PC-3 (cell line): ENCODE measurements at regions not wholly inside any gene's neighbourhood (a gene's known extent, or its start where the extent isn't known, plus 50 kb on each side); places are given as distances from the start of the nearest gene placed in this dataset.

ENCODE experiments used
- EZH2 ChIP-seq: fragments of 300-600 bp; sonication (generic); IDR thresholded peaks from one replicate; pipeline ENCODE4 v1.6.1; 2017; ENCODE audit warnings: antibody characterized with exemption, mild to moderate bottlenecking, low read length; ENCODE audit not compliant: unreplicated experiment
- EZH2phosphoT487 ChIP-seq: fragments of 300-600 bp; sonication (generic); IDR thresholded peaks from 2 replicates; pipeline ENCODE4 v1.6.1; 2018; ENCODE audit warnings: mild to moderate bottlenecking, antibody characterized with exemption, low read length, borderline replicate concordance
- TF ChIP-seq, protein P1 (sequence below): fragments of 300-600 bp; sonication (generic); conservative IDR thresholded peaks from 2 replicates; pipeline ENCODE4 v1.5.1; 2017; ENCODE audit warnings: antibody characterized with exemption, low read depth, mild to moderate bottlenecking, low read length

DNA sequence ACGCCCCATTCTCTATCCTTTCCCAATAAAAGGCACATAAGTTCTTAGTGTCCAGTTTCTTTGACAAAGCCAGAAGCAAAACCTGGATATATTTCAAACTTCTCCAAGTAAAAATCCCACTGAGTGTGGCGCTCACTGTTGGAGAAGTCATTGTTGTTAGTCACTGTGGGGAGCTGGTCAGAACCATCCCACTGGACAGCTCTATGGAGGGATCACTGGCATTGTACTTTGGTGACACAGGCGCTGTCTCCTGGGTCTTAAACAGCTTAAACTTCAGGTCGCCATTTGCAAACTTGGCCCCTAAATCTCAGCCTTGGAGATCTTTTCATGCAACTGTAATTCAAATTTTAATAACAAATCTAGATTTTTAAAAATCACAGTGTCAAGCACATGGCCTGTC is 111.5 kb upstream of the SLC24A3 start:
- TF ChIP-seq EZH2 (no peak), EZH2phosphoT487 (no peak)
- TF ChIP-seq, protein P1, sequence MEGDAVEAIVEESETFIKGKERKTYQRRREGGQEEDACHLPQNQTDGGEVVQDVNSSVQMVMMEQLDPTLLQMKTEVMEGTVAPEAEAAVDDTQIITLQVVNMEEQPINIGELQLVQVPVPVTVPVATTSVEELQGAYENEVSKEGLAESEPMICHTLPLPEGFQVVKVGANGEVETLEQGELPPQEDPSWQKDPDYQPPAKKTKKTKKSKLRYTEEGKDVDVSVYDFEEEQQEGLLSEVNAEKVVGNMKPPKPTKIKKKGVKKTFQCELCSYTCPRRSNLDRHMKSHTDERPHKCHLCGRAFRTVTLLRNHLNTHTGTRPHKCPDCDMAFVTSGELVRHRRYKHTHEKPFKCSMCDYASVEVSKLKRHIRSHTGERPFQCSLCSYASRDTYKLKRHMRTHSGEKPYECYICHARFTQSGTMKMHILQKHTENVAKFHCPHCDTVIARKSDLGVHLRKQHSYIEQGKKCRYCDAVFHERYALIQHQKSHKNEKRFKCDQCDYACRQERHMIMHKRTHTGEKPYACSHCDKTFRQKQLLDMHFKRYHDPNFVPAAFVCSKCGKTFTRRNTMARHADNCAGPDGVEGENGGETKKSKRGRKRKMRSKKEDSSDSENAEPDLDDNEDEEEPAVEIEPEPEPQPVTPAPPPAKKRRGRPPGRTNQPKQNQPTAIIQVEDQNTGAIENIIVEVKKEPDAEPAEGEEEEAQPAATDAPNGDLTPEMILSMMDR = no peak
